Psoas muscle (tissue), 7 donors: ENCODE measurements at regions not wholly inside any gene's neighbourhood (a gene's known extent, or its start where the extent isn't known, plus 50 kb on each side); places are given as distances from the start of the nearest gene placed in this dataset.

Experiments
- ATAC-seq, 4 donors: fragments of 200-7000 bp; cut with Tn5 transposase; one replicate each; pipeline ENCODE4 v1.9.1; 2020; ENCODE audit warnings: moderate library complexity in 3 of 4, mild to moderate bottlenecking in 2 of 4
- DNase-seq, 2 donors: peaks; one replicate each; pipeline ENCODE4 v3.0.0-alpha.2; 2020
- H3K27ac ChIP-seq: fragments of 200-600 bp; one replicate; pipeline ENCODE4 v1.8.0; 2022
- H3K27me3 ChIP-seq, 3 donors: fragments of 200-600 bp in 1 of 3; one replicate each; pipeline versions ENCODE4 v1.6.1 to v1.8.0; 2013 to 2022; ENCODE audit warnings: low read length in 2 of 3, mild to moderate bottlenecking in 2 of 3, moderate library complexity in 1 of 3; ENCODE audit not compliant: insufficient read depth in 3 of 3
- H3K36me3 ChIP-seq, 2 donors: fragments of 200-600 bp in 1 of 2; one replicate each; pipeline versions ENCODE4 v1.6.1 to v1.8.0; 2013 to 2022; ENCODE audit warnings: low read depth in 1 of 2, mild to moderate bottlenecking in 1 of 2, moderate library complexity in 1 of 2; ENCODE audit not compliant: insufficient read depth in 1 of 2
- H3K4me1 ChIP-seq: fragments of 200-600 bp; one replicate; pipeline ENCODE4 v1.8.0; 2022
- H3K4me3 ChIP-seq: fragments of 200-600 bp; one replicate; pipeline ENCODE4 v1.8.0; 2022; ENCODE audit warnings: mild to moderate bottlenecking
- H3K9me3 ChIP-seq: fragments of 200-600 bp; one replicate; pipeline ENCODE4 v1.8.0; 2022
- WGBS, 3 donors: extraction: QIAGEN DNeasy Blood & Tissue Kit; methylation state at CpG; one replicate each; pipeline versions ENCODE4 v1.1.6 to v1.1.7; 2013; 5-methylcytosine and 5-hydroxymethylcytosine counted together
- intact Hi-C, 2 donors: fragments of 100-400 bp; cut with DNase I; formaldehyde crosslinking; loops; one replicate each; pipeline versions ENCODE4 v1.11.0 to v1.14.2; 2022
- TF ChIP-seq, protein P1 (sequence below): fragments of 200-600 bp; IDR thresholded peaks from one replicate; pipeline ENCODE4 v1.8.0; 2022; ENCODE audit warnings: antibody characterized with exemption
- donor health status: healthy with polysubstance abuse.
- donor health status: DM: no; HTN: no; CAD: no; lungs with moderate emphysema.
- donor health status: Bipolar disorder and iron deficiency.
- donor health status: healthy.
- donor health status: DM: yes; HTN: yes; CAD: no.
- donor health status: DM: no; HTN: no; CAD: no.
- donor health status: DM: yes; HTN: yes; CAD: no.

- ATAC-seq (no peak), DNase-seq (no peak)
- Histone ChIP-seq H3K9me3 (no peaks in the 10 kb centered on the region), H3K36me3 (no peaks in the 10 kb centered on the region), H3K27ac (peak overlapping the region; percentile 73), H3K4me3 (peak overlapping the region; percentile 1), H3K27me3 (no peaks in the 10 kb centered on the region), H3K4me1 (peaks cover 24% of the 10 kb centered on the region)
- TF ChIP-seq, protein P1, sequence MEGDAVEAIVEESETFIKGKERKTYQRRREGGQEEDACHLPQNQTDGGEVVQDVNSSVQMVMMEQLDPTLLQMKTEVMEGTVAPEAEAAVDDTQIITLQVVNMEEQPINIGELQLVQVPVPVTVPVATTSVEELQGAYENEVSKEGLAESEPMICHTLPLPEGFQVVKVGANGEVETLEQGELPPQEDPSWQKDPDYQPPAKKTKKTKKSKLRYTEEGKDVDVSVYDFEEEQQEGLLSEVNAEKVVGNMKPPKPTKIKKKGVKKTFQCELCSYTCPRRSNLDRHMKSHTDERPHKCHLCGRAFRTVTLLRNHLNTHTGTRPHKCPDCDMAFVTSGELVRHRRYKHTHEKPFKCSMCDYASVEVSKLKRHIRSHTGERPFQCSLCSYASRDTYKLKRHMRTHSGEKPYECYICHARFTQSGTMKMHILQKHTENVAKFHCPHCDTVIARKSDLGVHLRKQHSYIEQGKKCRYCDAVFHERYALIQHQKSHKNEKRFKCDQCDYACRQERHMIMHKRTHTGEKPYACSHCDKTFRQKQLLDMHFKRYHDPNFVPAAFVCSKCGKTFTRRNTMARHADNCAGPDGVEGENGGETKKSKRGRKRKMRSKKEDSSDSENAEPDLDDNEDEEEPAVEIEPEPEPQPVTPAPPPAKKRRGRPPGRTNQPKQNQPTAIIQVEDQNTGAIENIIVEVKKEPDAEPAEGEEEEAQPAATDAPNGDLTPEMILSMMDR, result no peak
- 89 to 94% (median 92%) methylated on average over 8 of the region's 8 CpGs for WGBS, 3 donors
- intact Hi-C loops, result no loop called here
These were observed 95.3 kb upstream of the GADD45A start for GRCh38 chr1:67589519-67590233.

GRCh38 chr1:67590329-67590728, 94.7 kb upstream of the GADD45A start:
- TF ChIP-seq, protein P1, result no peak
- intact Hi-C loops, result no loop called here
- DNase-seq, result no peak

DNA sequence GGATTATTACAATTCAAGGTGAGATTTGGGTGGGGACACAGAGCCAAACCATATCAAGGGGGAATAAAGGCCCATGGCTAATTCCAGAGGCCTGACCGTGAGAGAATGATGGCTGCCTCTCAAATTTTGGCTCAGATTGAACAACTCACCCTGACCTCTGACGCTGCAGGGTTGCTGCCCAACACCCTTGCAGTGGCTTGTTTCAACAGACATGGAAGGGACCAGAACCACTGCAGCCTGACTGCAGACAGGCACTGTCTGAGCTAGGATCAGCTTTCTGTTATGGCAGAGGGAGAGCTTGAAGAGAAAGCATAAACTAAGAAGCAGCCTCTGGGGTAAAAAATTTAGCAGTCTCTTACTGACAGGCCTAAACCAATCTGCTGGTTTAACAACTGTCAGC, 90.2 kb upstream of the GADD45A start:
- no peak overlapping the region for H3K4me3 ChIP-seq
- intact Hi-C loops, result no loop called here
- peaks cover 12% of the 10 kb centered on the region for H3K4me1 ChIP-seq
- WGBS, 3 donors, result 76 to 88% (median 78%) methylated on average over 2 of the region's 2 CpGs
- H3K27ac ChIP-seq, result no peak overlapping the region
- ATAC-seq (no peak), DNase-seq (no peak)
- TF ChIP-seq, protein P1, result no peak
- peaks cover 0 to 2% (median 0%) of the 10 kb centered on the region in 3 donors for H3K27me3 ChIP-seq
- no peaks in the 10 kb centered on the region for H3K9me3 ChIP-seq
- no peaks in the 10 kb centered on the region for H3K36me3 ChIP-seq

More at GRCh38 chr1:67590329-67590728, 94.7 kb upstream of the GADD45A start:
- Histone ChIP-seq H3K27me3 (no peaks in the 10 kb centered on the region), H3K9me3 (no peaks in the 10 kb centered on the region), H3K36me3 (no peaks in the 10 kb centered on the region), H3K4me1 (peaks cover 24% of the 10 kb centered on the region), H3K4me3 (peak overlapping the region; percentile 1), H3K27ac (peak overlapping the region; percentile 73)
- WGBS, 3 donors, result 6 to 9% (median 8%) methylated on average over 3 of the region's 3 CpGs
- peak; percentile 67 to 83 (median 77) for ATAC-seq

DNA sequence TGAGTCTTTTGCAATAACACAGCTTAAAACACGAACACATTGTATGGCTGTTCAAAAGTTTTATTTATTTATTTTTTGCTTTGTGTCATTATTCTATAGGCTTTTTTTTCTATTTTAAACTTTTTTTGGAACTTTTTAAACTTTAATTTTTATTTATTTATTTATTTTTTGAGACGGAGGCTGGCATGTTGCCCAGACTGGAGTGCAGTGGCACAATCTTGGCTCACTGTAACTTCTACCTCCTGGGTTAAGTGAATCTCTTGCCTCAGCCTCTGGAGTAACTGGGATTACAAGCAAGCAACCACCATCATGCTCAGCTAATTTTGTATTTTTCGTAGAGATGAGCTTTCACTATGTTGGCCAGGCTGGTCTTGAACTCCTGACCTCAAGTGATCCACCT, 88.3 kb upstream of the GADD45A start:
- no peak for ATAC-seq
- no peaks in the 10 kb centered on the region for H3K36me3 ChIP-seq
- H3K4me3 ChIP-seq, result no peak overlapping the region
- H3K9me3 ChIP-seq, result no peaks in the 10 kb centered on the region
- 73 to 75% (median 75%) methylated on average over 3 of the region's 3 CpGs for WGBS, 3 donors
- no peak overlapping the region for H3K27ac ChIP-seq
- intact Hi-C loops, result no loop called here
- TF ChIP-seq, protein P1, result no peak
- no peak for DNase-seq
- peaks cover 0 to 2% (median 0%) of the 10 kb centered on the region in 3 donors for H3K27me3 ChIP-seq
- no peaks in the 10 kb centered on the region for H3K4me1 ChIP-seq

DNA sequence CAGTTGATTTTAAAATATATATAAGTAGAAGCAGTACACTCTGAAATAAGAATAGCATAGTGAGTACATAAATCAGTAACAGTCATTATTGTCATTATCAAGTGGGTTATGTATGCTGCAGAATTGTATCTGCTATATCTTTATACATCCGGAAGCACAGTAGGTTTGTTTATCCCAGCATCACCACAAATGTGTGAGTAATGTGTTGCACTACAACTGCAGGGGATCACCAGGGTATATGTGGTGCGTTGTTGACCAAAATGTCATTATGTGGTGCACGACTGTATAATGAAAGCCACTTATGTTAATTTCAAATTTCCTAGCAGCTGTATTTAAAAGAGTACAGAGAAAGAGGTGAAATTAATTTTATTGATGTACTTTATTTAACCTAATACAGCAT, 87.7 kb upstream of the GADD45A start:
- H3K4me3 ChIP-seq, result no peak overlapping the region
- intact Hi-C loops, result no loop called here
- no peak for ATAC-seq
- no peaks in the 10 kb centered on the region for H3K4me1 ChIP-seq
- WGBS, 3 donors, result 92 to 99% (median 92%) methylated on average over 3 of the region's 3 CpGs
- peaks cover 0 to 2% (median 0%) of the 10 kb centered on the region in 3 donors for H3K27me3 ChIP-seq
- TF ChIP-seq, protein P1, result no peak
- DNase-seq, result no peak
- no peaks in the 10 kb centered on the region for H3K9me3 ChIP-seq
- H3K36me3 ChIP-seq, result no peaks in the 10 kb centered on the region
- no peak overlapping the region for H3K27ac ChIP-seq
